DMS53 (cell line): ENCODE measurements at regions not wholly inside any gene's neighbourhood (a gene's known extent, or its start where the extent isn't known, plus 50 kb on each side); places are given as distances from the start of the nearest gene placed in this dataset.
"Not testable (repeated sequence)": the region's sequence is repeated elsewhere in the genome, so short reads cannot be mapped to it uniquely, and the experiment has no call there.

Experiments used
- DNase-seq: peaks from one replicate; lab custom pipeline; 2025; lab: John Stamatoyannopoulos, UW

- not testable (repeated sequence) for DNase-seq
These were observed 588.7 kb upstream of the CDH7 start for GRCh38 chr18:65162086-65162485.

- no peak for DNase-seq
These were observed 604.3 kb upstream of the CDH7 start for GRCh38 chr18:65146482-65147021.

- no peak for DNase-seq
These were observed 605.5 kb upstream of the CDH7 start for GRCh38 chr18:65145312-65145711.

- DNase-seq, result no peak
These were observed 617.2 kb upstream of the CDH7 start for GRCh38 chr18:65133610-65134009.

GRCh38 chr18:65124633-65125032 lies 626.2 kb upstream of the CDH7 start:
- peak; percentile 66 for DNase-seq

- DNase-seq, result no peak
These were observed 646.9 kb upstream of the CDH7 start for GRCh38 chr18:65103864-65104263.

- no peak for DNase-seq
These were observed 657.5 kb upstream of the CDH7 start for GRCh38 chr18:65093346-65093745.

GRCh38 chr18:65091744-65092329 lies 659.0 kb upstream of the CDH7 start:
- DNase-seq, result peak; percentile 79

GRCh38 chr18:65082907-65083306 lies 667.9 kb upstream of the CDH7 start:
- no peak for DNase-seq

GRCh38 chr18:65081786-65082185 lies 669.0 kb upstream of the CDH7 start:
- DNase-seq, result no peak

GRCh38 chr18:65073060-65073550 lies 677.7 kb upstream of the CDH7 start:
- peak; percentile 53 for DNase-seq

GRCh38 chr18:65057439-65058083 lies 693.3 kb upstream of the CDH7 start:
- peak; percentile 67 for DNase-seq

GRCh38 chr18:65056575-65056974 lies 694.2 kb upstream of the CDH7 start:
- DNase-seq, result no peak

- no peak for DNase-seq
These were observed 701.2 kb upstream of the CDH7 start for GRCh38 chr18:65049586-65049985.

GRCh38 chr18:65039578-65039977 lies 711.2 kb upstream of the CDH7 start:
- no peak for DNase-seq

GRCh38 chr18:65035701-65036100 lies 715.1 kb upstream of the CDH7 start:
- DNase-seq, result no peak

GRCh38 chr18:65025756-65026155 lies 725.1 kb upstream of the CDH7 start:
- no peak for DNase-seq

- no peak for DNase-seq
These were observed 729.8 kb upstream of the CDH7 start for GRCh38 chr18:65021021-65021420.

- DNase-seq, result no peak
These were observed 732.6 kb upstream of the CDH7 start for GRCh38 chr18:65018184-65018583.

- peak; percentile 93 for DNase-seq
These were observed 733.4 kb upstream of the CDH7 start for GRCh38 chr18:65017372-65017760.

GRCh38 chr18:65016631-65017371 lies 734.0 kb upstream of the CDH7 start:
- no peak for DNase-seq

- peak; percentile 51 for DNase-seq
These were observed 756.4 kb upstream of the CDH7 start for GRCh38 chr18:64994370-64994769.

- peak; percentile 51 for DNase-seq
These were observed 757.1 kb upstream of the CDH7 start for GRCh38 chr18:64993695-64994094.
